ENCODE measurements at regions not wholly inside any gene's neighbourhood (a gene's known extent, or its start where the extent isn't known, plus 50 kb on each side); places are given as distances from the start of the nearest gene placed in this dataset.

- no peaks in the 10 kb centered on the region for H3K36me3 Mint-ChIP-seq (ENCODE audit: insufficient read depth, unreplicated experiment)
- H3K9me3 Mint-ChIP-seq (ENCODE audit: low read depth, unreplicated experiment) = no peaks in the 10 kb centered on the region
- no TSS peak for BruUV-seq (replicated peaks)
- H3K27me3 Mint-ChIP-seq (ENCODE audit: unreplicated experiment) = no peaks in the 10 kb centered on the region
- TF ChIP-seq CTCF (IDR thresholded peaks at IDR 0.05; ENCODE audit: unreplicated experiment) = no peak
- H3K4me3 Mint-ChIP-seq (ENCODE audit: low read depth, unreplicated experiment) = no peak overlapping the region
- H3K4me1 Mint-ChIP-seq (ENCODE audit: low read depth, unreplicated experiment) = no peaks in the 10 kb centered on the region
- no peak for DNase-seq
- CTCF ChIA-PET = no interaction called here
- intact Hi-C loops (cut with micrococcal nuclease; ENCODE audit: unreplicated experiment) = no loop called here
- no peak overlapping the region for H3K27ac Mint-ChIP-seq (ENCODE audit: unreplicated experiment)
These were observed 88.1 kb upstream of the KLF7 start for GRCh38 chr2:207253666-207254345.

- Mint-ChIP-seq H3K27me3 (ENCODE audit: unreplicated experiment) (no peaks in the 10 kb centered on the region), H3K27ac (ENCODE audit: unreplicated experiment) (no peak overlapping the region), H3K36me3 (ENCODE audit: insufficient read depth, unreplicated experiment) (no peaks in the 10 kb centered on the region), H3K4me1 (ENCODE audit: low read depth, unreplicated experiment) (no peaks in the 10 kb centered on the region), H3K4me3 (ENCODE audit: low read depth, unreplicated experiment) (no peak overlapping the region), H3K9me3 (ENCODE audit: low read depth, unreplicated experiment) (no peaks in the 10 kb centered on the region)
- CTCF ChIA-PET = no interaction called here
- TF ChIP-seq CTCF (IDR thresholded peaks at IDR 0.05; ENCODE audit: unreplicated experiment) = no peak
- intact Hi-C loops (cut with micrococcal nuclease; ENCODE audit: unreplicated experiment) = no loop called here
- BruUV-seq (replicated peaks) = no TSS peak
- no peak for DNase-seq
These were observed 89.1 kb upstream of the KLF7 start for GRCh38 chr2:207254591-207255464.

- BruUV-seq (replicated peaks) = no TSS peak
- Mint-ChIP-seq H3K4me3 (ENCODE audit: low read depth, unreplicated experiment) (no peak overlapping the region), H3K36me3 (ENCODE audit: insufficient read depth, unreplicated experiment) (no peaks in the 10 kb centered on the region), H3K27me3 (ENCODE audit: unreplicated experiment) (no peaks in the 10 kb centered on the region), H3K27ac (ENCODE audit: unreplicated experiment) (no peak overlapping the region), H3K4me1 (ENCODE audit: low read depth, unreplicated experiment) (no peaks in the 10 kb centered on the region), H3K9me3 (ENCODE audit: low read depth, unreplicated experiment) (no peaks in the 10 kb centered on the region)
- DNase-seq = no peak
- CTCF ChIA-PET = no interaction called here
- intact Hi-C loops (cut with micrococcal nuclease; ENCODE audit: unreplicated experiment) = no loop called here
- TF ChIP-seq CTCF (IDR thresholded peaks at IDR 0.05; ENCODE audit: unreplicated experiment) = no peak
These were observed 90.1 kb upstream of the KLF7 start for GRCh38 chr2:207255565-207256470.

GRCh38 chr2:207256476-207257207 is 90.9 kb upstream of the KLF7 start:
- intact Hi-C loops (cut with micrococcal nuclease; ENCODE audit: unreplicated experiment) = no loop called here
- Mint-ChIP-seq H3K27me3 (ENCODE audit: unreplicated experiment) (no peaks in the 10 kb centered on the region), H3K27ac (ENCODE audit: unreplicated experiment) (no peak overlapping the region)

More at GRCh38 chr2:207256476-207257207, 90.9 kb upstream of the KLF7 start:
- no TSS peak for BruUV-seq (replicated peaks)
- Mint-ChIP-seq H3K36me3 (ENCODE audit: insufficient read depth, unreplicated experiment) (no peaks in the 10 kb centered on the region), H3K9me3 (ENCODE audit: low read depth, unreplicated experiment) (no peaks in the 10 kb centered on the region), H3K4me1 (ENCODE audit: low read depth, unreplicated experiment) (no peaks in the 10 kb centered on the region), H3K4me3 (ENCODE audit: low read depth, unreplicated experiment) (no peak overlapping the region)
- CTCF ChIA-PET = no interaction called here
- DNase-seq = no peak
- TF ChIP-seq CTCF (IDR thresholded peaks at IDR 0.05; ENCODE audit: unreplicated experiment) = no peak
